Germinal center (tissue), 1 donor: ENCODE measurements at regions not wholly inside any gene's neighbourhood (a gene's known extent, or its start where the extent isn't known, plus 50 kb on each side); places are given as distances from the start of the nearest gene placed in this dataset.

Experiments
- DNase-seq: peaks from one replicate; pipeline ENCODE4 v3.0.0; 2012; ENCODE audit warnings: mixed read lengths, low spot score

GRCh38 chr12:97336900-97337751 is 125.5 kb upstream of the RMST start:
- DNase-seq: no peak

- DNase-seq: no peak
Observed at GRCh38 chr12:97342130-97342529, 120.5 kb upstream of the RMST start.

GRCh38 chr12:97347956-97348355 is 114.6 kb upstream of the RMST start:
- DNase-seq: no peak

GRCh38 chr12:97358361-97358760 is 104.2 kb upstream of the RMST start:
- DNase-seq: no peak

GRCh38 chr12:97359021-97359690 is 103.4 kb upstream of the RMST start:
- no peak for DNase-seq

GRCh38 chr12:97363693-97364092 is 98.9 kb upstream of the RMST start:
- no peak for DNase-seq

GRCh38 chr12:97368462-97369163 is 94.0 kb upstream of the RMST start:
- DNase-seq: no peak

GRCh38 chr12:97375310-97375709 is 87.3 kb upstream of the RMST start:
- DNase-seq: no peak

GRCh38 chr12:97380440-97380839 is 82.2 kb upstream of the RMST start:
- no peak for DNase-seq

GRCh38 chr12:97385121-97385520 is 77.5 kb upstream of the RMST start:
- no peak for DNase-seq

GRCh38 chr12:97386133-97386581 is 76.4 kb upstream of the RMST start:
- no peak for DNase-seq

GRCh38 chr12:97387844-97388243 is 74.8 kb upstream of the RMST start:
- DNase-seq: no peak

- no peak for DNase-seq
Observed at GRCh38 chr12:97394657-97395056, 67.9 kb upstream of the RMST start.

- no peak for DNase-seq
Observed at GRCh38 chr12:97397008-97397407, 65.6 kb upstream of the RMST start.

GRCh38 chr12:97398704-97399103 is 63.9 kb upstream of the RMST start:
- DNase-seq: no peak

GRCh38 chr12:97404093-97404492 is 58.5 kb upstream of the RMST start:
- DNase-seq: no peak

GRCh38 chr12:97404543-97404942 is 58.1 kb upstream of the RMST start:
- peak; percentile 18 for DNase-seq

GRCh38 chr12:97408363-97408762 is 54.2 kb upstream of the RMST start:
- DNase-seq: no peak

GRCh38 chr12:97411341-97411740 is 51.3 kb upstream of the RMST start:
- DNase-seq: no peak
